Sigmoid colon (tissue), 6 donors: ENCODE measurements at regions not wholly inside any gene's neighbourhood (a gene's known extent, or its start where the extent isn't known, plus 50 kb on each side); places are given as distances from the start of the nearest gene placed in this dataset.
"Not testable (repeated sequence)": the region's sequence is repeated elsewhere in the genome, so short reads cannot be mapped to it uniquely, and the experiment has no call there.

ENCODE experiments used
- DNase-seq: peaks from one replicate; pipeline ENCODE4 v3.0.0-alpha.2; 2019
- H3K27ac ChIP-seq, 4 donors: fragments of 200-600 bp; sonication (generic); one replicate each; pipeline ENCODE4 v1.5.1; 2016 to 2019; ENCODE audit warnings: mild to moderate bottlenecking in 1 of 4
- H3K27me3 ChIP-seq, 3 donors: fragments of 200-600 bp; sonication (generic); one replicate each; pipeline ENCODE4 v1.5.1; 2019; ENCODE audit warnings: mild to moderate bottlenecking in 1 of 3
- H3K36me3 ChIP-seq, 4 donors: fragments of 200-600 bp; sonication (generic); one replicate each; pipeline ENCODE4 v1.5.1; 2016 to 2019
- H3K4me1 ChIP-seq, 4 donors: fragments of 200-600 bp; sonication (generic); one replicate each; pipeline ENCODE4 v1.5.1; 2017 to 2019
- H3K4me3 ChIP-seq, 4 donors: fragments of 200-600 bp; sonication (generic); one replicate each; pipeline ENCODE4 v1.5.1; 2017 to 2019; ENCODE audit warnings: mild to moderate bottlenecking in 2 of 4, moderate library complexity in 1 of 4
- H3K9me3 ChIP-seq, 4 donors: fragments of 200-600 bp in 3 of 4; sonication (generic) in 3 of 4; one replicate each; pipeline versions ENCODE4 v1.5.1 to v1.6.1; 2013 to 2019
- EP300 ChIP-seq, 4 donors: sonication (generic); formaldehyde crosslinking; IDR thresholded peaks; one replicate each; pipeline ENCODE4 v1.6.1; 2017; ENCODE audit warnings: antibody characterized with exemption in 4 of 4
- POLR2A ChIP-seq, 2 donors: fragments of 450-650 bp; IDR thresholded peaks; one replicate each; pipeline ENCODE4 v1.6.1; 2016; ENCODE audit warnings: antibody characterized with exemption in 2 of 2, mild to moderate bottlenecking in 2 of 2, moderate library complexity in 2 of 2
- POLR2AphosphoS5 ChIP-seq, 4 donors: sonication (generic); formaldehyde crosslinking; IDR thresholded peaks; one replicate each; pipeline ENCODE4 v1.6.1; 2017; ENCODE audit warnings: antibody characterized with exemption in 4 of 4
- WGBS, 2 donors: extraction: QIAGEN DNeasy Blood & Tissue Kit; methylation state at CpG; one replicate each; pipeline ENCODE4 v1.1.7; 2013; 5-methylcytosine and 5-hydroxymethylcytosine counted together
- intact Hi-C: fragments of 100-400 bp; cut with DNase I; formaldehyde crosslinking; loops from one replicate; pipeline ENCODE4 v1.15.1; 2023
- TF ChIP-seq, protein P1 (sequence below), 4 experiments: fragments of 450-650 bp in 3 of 4; fragments of 200-600 bp in 1 of 4; IDR thresholded peaks; one replicate each; pipeline ENCODE4 v1.5.1; 2016 to 2019; ENCODE audit warnings: antibody characterized with exemption in 4 of 4, mild to moderate bottlenecking in 3 of 4, moderate library complexity in 2 of 4
- donor health status: healthy with polysubstance abuse.
- donor health status: healthy.

DNA sequence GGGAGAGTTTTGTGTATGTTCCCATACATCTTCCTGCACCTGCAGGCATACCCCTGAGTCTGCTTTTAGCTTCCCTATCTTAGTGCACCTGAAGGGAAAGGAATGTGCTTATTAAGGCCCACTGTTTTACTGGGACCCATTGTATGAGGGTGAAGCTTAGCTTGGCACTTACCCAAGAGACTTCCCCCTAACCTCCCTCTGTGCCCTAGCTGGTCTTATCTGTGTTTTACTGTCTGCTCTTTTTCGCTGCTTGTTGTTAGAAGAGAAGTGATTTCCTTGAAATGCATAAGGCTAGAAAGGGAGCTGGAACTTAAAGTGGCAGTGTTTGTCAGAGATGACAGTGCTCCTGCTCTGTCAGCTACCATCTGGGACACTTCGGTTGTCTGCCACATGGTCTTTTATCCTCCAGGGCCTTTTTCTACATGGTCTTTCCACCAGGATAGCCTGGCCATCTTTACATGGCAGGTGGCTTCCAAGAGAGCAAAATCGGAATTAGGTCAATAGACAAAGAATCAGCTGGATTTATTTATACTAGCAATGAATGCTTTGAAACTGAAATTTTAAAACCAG lies 122.5 kb upstream of the SLC44A1 start:
- Histone ChIP-seq H3K9me3 (no peaks in the 10 kb centered on the region), H3K27ac (no peak overlapping the region), H3K36me3 (no peaks in the 10 kb centered on the region), H3K4me3 (no peak overlapping the region), H3K27me3 (no peaks in the 10 kb centered on the region), H3K4me1 (peaks cover 0 to 27% (median 20%) of the 10 kb centered on the region in 4 donors)
- intact Hi-C loops: no loop called here
- no peak for DNase-seq
- no peak for TF ChIP-seq POLR2AphosphoS5 (IDR thresholded peaks at IDR 0.05)
- TF ChIP-seq EP300 (IDR thresholded peaks at IDR 0.05): no peak
- TF ChIP-seq, protein P1, sequence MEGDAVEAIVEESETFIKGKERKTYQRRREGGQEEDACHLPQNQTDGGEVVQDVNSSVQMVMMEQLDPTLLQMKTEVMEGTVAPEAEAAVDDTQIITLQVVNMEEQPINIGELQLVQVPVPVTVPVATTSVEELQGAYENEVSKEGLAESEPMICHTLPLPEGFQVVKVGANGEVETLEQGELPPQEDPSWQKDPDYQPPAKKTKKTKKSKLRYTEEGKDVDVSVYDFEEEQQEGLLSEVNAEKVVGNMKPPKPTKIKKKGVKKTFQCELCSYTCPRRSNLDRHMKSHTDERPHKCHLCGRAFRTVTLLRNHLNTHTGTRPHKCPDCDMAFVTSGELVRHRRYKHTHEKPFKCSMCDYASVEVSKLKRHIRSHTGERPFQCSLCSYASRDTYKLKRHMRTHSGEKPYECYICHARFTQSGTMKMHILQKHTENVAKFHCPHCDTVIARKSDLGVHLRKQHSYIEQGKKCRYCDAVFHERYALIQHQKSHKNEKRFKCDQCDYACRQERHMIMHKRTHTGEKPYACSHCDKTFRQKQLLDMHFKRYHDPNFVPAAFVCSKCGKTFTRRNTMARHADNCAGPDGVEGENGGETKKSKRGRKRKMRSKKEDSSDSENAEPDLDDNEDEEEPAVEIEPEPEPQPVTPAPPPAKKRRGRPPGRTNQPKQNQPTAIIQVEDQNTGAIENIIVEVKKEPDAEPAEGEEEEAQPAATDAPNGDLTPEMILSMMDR (IDR thresholded peaks at IDR 0.05): no peak
- no peak for TF ChIP-seq POLR2A (IDR thresholded peaks at IDR 0.05)
- WGBS, 2 donors: 64 to 70% methylated on average over 3 of the region's 3 CpGs

DNA sequence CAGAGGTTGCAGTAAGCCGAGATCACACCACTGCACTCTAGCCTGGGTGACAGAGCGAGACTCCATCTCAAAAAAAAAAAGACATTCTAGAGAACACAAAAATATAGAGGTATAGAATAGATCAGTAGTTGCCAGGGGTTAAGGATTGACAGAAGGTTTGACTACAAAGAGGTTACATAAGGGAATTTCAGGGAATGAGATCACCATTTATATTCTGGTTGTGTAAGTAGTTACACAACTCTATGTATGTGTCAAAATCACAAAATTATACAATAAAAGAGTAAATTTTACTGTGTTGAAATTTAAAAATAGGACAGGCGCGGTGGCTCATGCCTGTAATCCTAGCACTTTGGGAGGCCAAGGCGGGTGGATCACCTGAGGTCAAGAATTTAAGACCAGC lies 119.9 kb upstream of the SLC44A1 start:
- H3K4me3 ChIP-seq, H3K27me3 ChIP-seq, DNase-seq, H3K27ac ChIP-seq, H3K9me3 ChIP-seq, H3K36me3 ChIP-seq, intact Hi-C loops: not testable (repeated sequence)
- 94 to 95% methylated on average over 5 of the region's 5 CpGs for WGBS, 2 donors
- H3K4me1 ChIP-seq: peaks cover 0 to 16% (median 7%) of the 10 kb centered on the region in 4 donors

DNA sequence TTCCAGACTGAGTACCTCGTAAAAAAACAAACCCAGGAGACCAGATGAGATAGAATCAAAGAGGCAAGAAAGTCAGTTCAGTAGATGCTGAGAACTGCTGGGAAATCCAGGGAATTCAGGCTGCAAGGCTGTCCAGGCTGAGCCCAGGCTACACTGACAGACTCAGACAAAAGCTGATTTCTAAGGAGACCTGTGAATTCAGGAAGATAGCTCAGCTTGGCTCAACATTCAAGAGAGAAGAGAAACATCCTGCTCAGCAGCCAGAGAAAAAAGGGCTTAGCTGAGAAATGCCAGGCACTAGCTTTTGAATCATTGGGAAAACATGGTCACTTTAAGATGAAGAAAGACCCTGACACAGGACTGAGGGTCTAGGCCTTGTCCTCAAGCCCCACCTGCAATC lies 118.2 kb upstream of the SLC44A1 start:
- Histone ChIP-seq H3K4me3 (no peak overlapping the region), H3K9me3 (no peaks in the 10 kb centered on the region), H3K27me3 (no peaks in the 10 kb centered on the region), H3K27ac (peak overlapping the region in 2 of 4 donors; percentile 13 to 33), H3K36me3 (no peaks in the 10 kb centered on the region), H3K4me1 (peaks cover 0 to 15% (median 7%) of the 10 kb centered on the region in 4 donors)
- WGBS, 2 donors: 88 to 91% methylated on average over 1 of the region's 1 CpG
- DNase-seq: no peak
- intact Hi-C loops: no loop called here
- no peak for TF ChIP-seq POLR2A (IDR thresholded peaks at IDR 0.05)
- TF ChIP-seq, protein P1 (IDR thresholded peaks at IDR 0.05): no peak
- TF ChIP-seq POLR2AphosphoS5 (IDR thresholded peaks at IDR 0.05): no peak
- no peak for TF ChIP-seq EP300 (IDR thresholded peaks at IDR 0.05)

DNA sequence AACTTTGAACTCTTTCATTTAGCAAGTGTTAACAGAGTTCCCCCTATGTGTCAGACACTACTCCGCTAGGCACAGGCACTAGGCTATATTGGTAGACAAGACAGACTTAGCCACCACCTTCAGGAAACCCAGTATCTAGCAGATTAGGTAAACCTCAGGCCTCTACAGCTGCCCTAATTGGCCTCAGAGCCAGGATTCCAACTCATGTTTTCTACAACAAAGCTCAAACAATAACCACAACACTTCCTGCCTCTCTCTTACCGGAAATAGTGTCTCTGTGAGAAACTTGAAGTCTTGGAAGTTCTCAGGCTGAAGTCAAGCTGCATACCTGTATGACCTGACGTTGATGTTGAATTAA lies 116.6 kb upstream of the SLC44A1 start:
- Histone ChIP-seq H3K27ac (no peak overlapping the region), H3K36me3 (no peaks in the 10 kb centered on the region), H3K27me3 (no peaks in the 10 kb centered on the region), H3K9me3 (no peaks in the 10 kb centered on the region), H3K4me1 (peaks cover 0 to 15% (median 7%) of the 10 kb centered on the region in 4 donors), H3K4me3 (no peak overlapping the region)
- no peak for DNase-seq
- intact Hi-C loops: no loop called here
- TF ChIP-seq EP300 (IDR thresholded peaks at IDR 0.05): no peak
- TF ChIP-seq, protein P1 (IDR thresholded peaks at IDR 0.05): no peak
- TF ChIP-seq POLR2A (IDR thresholded peaks at IDR 0.05): no peak
- TF ChIP-seq POLR2AphosphoS5 (IDR thresholded peaks at IDR 0.05): no peak
- 44 to 59% methylated on average over 3 of the region's 3 CpGs for WGBS, 2 donors

DNA sequence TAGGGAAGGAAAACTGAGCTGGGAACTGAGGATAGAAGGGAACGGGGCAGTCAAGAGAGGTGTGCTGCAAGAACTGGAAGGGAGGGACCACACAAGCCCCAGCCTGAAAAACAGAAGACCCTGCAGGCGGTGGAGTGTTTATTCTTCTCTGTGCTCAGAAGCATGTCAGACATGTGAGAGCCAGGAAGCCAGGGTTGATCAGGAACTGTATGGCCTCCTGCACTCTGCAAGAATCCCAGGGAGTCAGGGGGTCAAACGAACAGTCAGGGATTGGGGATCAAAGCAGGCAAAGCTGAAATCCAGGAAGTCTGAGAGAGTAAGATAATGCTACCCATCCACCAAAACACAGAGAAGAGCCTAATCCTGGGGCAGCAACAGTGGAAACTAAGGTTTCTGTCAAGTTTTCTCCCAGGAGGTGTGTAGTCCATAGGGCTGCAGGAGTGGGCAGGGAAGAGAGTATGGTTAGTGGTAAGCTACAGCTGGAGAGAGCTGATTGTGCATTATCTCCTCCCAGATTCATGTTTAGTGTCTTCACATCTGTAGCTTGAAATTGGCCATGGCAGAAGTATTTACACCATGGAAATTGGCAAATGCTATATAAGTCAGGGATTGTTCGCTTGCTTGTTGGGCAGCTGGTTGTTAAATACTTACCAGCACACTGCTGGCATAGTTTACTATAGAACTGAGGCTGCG lies 115.4 kb upstream of the SLC44A1 start:
- intact Hi-C loops: no loop called here
- Histone ChIP-seq H3K4me1 (peaks cover 0 to 15% (median 7%) of the 10 kb centered on the region in 4 donors), H3K9me3 (no peaks in the 10 kb centered on the region), H3K36me3 (no peaks in the 10 kb centered on the region), H3K27me3 (no peaks in the 10 kb centered on the region), H3K4me3 (no peak overlapping the region), H3K27ac (no peak overlapping the region)
- 78 to 92% methylated on average over 5 of the region's 5 CpGs for WGBS, 2 donors
- DNase-seq: no peak
- TF ChIP-seq POLR2A (IDR thresholded peaks at IDR 0.05) (no peak), EP300 (IDR thresholded peaks at IDR 0.05) (no peak), POLR2AphosphoS5 (IDR thresholded peaks at IDR 0.05) (no peak)
- TF ChIP-seq, protein P1 (IDR thresholded peaks at IDR 0.05): no peak
